ENCODE measurements at regions not wholly inside any gene's neighbourhood (a gene's known extent, or its start where the extent isn't known, plus 50 kb on each side); places are given as distances from the start of the nearest gene placed in this dataset.

DNA sequence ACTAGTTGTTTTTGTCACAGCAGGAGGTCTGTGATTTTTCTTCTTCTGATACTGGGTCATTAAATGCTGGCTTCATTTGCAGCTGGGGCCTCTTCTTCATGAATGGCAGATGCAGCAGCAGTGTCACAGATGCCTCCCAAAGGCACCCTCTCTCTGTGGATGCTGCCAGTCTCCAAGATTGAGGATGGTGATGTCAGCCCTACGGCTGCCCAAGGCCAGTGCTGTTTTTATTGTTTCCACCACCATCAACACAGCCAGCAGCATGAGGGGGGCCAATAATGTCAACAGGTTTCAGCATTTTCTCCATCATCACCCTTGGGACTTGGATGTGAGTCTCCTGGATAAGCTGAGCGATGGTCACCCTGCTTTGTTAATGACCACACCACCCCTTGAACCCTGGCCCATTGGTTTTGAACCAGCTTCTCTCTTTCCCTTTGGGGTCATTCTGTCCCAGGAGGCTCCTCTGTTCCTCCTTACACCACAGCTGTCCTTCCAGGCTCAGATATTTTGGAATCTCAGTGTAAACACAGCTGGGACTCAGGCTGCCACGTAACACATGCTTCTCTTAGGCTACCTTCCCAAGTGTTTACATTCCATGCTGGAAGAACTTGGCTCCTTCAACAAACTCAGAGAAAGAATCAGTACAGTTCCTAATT is 151.7 kb upstream of the DDHD1 start:
- TF ChIP-seq, protein P1, sequence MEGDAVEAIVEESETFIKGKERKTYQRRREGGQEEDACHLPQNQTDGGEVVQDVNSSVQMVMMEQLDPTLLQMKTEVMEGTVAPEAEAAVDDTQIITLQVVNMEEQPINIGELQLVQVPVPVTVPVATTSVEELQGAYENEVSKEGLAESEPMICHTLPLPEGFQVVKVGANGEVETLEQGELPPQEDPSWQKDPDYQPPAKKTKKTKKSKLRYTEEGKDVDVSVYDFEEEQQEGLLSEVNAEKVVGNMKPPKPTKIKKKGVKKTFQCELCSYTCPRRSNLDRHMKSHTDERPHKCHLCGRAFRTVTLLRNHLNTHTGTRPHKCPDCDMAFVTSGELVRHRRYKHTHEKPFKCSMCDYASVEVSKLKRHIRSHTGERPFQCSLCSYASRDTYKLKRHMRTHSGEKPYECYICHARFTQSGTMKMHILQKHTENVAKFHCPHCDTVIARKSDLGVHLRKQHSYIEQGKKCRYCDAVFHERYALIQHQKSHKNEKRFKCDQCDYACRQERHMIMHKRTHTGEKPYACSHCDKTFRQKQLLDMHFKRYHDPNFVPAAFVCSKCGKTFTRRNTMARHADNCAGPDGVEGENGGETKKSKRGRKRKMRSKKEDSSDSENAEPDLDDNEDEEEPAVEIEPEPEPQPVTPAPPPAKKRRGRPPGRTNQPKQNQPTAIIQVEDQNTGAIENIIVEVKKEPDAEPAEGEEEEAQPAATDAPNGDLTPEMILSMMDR (conservative IDR thresholded peaks at IDR 0.05 in 1 of 2, IDR thresholded peaks at IDR 0.05 in 1 of 2; ENCODE audit: low read depth in 1 of 2, low read length in 2 of 2) = no peak
- TF ChIP-seq EZH2 (IDR thresholded peaks at IDR 0.05; ENCODE audit: low read length, missing control alignments) = no peak

Measured in fibroblast of lung (primary cell).